Stimulated activated CD4-positive, alpha-beta T cell treated with anti-CD3 and anti-CD28 coated beads, Interleukin-15, amount 100 ng/mL, for 24 hours (primary cell): ENCODE measurements at regions not wholly inside any gene's neighbourhood (a gene's known extent, or its start where the extent isn't known, plus 50 kb on each side); places are given as distances from the start of the nearest gene placed in this dataset.

Experiments
- DNase-seq: peaks from one replicate; pipeline ENCODE4 v3.0.0-alpha.2; 2020

DNA sequence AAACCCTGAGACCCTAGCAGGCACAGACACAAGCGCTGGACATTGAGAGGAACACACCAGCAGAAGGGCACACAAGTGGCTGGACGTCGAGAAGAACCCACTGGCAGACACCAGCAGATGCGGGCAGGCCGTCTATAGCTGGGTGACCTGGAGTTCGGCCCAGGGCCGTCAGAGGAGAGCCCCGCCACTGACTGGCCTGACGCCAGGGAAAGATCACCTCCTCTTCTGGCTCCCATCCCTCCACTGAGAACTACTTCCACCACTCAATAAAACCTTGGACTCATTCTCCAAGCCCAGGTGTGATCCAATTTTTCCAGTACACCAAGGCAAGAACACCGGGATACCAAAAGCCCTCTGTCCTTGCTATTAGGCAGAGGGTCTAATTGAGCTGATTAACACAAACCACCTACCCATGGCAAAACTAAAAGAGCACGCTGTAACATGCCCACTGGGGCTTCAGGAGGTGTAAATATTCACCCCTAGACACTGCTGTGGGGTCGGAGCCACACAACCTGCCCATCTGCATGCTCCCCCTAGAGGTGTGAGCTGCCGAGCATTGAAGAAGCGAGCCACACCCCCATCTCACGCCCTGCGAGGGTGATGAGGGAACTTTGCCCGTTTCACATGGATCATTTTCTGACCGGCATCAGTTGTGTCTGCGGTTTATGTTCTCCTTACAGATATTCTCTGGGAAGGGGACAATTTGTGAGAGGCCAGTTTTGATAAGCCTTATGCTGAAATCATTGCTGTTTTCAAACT lies 104.8 kb downstream of the HLX start:
- DNase-seq = no peak

DNA sequence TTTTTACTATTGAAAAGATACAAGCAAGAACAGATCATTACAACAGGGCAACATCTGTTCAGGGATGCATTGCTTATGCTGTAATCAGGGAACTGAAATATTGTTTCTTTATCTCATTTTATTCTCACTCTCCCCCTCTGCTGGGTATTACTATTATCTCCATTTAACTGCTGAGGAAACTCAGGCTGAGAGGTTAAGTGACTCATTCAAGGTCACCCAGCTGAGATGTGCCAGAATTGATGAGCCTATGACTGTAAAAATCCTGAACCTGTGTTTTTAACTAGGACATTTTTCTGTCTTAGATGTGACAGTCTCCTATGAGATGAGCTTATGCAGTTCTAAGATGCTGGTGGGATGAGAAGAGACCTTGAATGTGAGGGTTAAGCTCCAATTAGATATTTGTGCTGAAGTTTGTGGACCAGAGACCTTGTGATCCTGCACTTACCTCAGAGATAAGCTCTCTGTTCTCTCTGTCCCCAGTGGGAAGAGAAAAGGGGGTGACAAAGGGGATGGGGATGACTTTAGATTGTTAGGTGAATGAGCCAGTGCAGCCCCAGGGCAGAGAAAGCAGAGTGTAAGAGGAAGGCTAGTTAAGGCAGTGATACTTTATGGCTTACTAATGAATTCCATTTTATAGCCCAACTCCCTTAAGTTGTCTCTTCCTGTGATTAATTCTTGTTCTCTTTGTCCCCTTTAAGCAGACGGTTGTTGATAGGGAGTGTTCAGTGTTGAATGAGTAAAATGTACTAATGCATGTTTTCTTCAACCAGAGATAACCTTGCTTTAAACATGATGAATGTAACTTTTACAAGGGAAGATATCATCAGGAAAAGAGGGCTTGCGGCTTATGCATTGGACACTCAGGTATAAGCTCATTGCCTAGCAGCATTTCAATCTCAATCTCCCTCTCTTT lies 111.4 kb downstream of the HLX start:
- no peak for DNase-seq

- DNase-seq = no peak
Observed at GRCh38 chr1:220991506-220991905, 112.3 kb downstream of the HLX start.

DNA sequence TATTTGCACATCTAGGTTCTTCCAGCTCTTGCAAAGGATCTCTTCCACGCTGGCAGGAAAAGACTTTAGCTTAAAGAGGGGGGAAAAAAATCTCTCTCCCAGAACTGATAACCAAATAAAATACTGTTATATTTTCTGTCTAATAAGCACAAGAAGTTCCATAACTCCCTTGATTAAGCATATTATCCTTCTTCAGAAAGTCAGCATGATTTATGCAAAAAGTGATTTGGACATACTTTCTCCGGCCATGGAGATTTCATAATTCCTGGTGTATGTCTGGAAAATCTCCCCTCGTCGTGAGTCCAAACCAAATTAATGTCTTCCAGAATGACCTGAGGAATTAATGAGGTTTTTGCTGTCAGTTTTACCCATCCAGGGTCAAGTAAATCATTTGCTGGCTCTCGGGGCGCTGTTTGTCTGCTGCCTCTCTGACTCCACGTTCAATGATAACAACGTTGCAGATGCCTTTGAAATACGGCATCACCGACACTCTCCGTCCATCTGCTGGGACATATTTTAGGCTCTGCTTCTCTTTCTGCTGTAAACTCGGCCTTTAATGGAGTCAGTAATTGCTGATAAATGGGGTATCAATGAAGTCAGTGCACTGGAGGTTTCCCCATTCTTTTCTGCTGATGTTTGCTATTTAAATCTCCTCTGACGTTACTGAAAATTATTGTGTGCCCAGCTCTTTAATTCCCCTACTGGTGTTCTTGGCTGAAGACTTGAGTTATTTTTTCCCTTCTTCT lies 112.9 kb downstream of the HLX start:
- no peak for DNase-seq

DNA sequence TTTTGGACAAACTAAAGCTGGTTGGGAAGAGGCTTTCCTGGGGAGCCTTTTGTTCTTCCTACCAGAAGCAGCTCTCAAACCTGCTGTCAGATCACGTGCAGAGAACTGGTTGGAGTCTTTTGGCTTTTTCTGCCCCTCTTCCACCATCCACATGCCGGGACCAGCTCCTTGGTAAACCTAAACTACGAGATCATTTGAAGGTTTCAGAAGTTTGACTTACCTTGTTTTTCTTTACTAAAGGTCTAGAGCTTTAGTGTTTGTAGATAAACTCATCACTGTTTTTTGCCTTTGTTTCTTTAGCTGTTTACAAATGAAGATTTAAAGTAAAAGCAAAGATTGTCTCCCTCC lies 113.4 kb downstream of the HLX start:
- DNase-seq = no peak

DNA sequence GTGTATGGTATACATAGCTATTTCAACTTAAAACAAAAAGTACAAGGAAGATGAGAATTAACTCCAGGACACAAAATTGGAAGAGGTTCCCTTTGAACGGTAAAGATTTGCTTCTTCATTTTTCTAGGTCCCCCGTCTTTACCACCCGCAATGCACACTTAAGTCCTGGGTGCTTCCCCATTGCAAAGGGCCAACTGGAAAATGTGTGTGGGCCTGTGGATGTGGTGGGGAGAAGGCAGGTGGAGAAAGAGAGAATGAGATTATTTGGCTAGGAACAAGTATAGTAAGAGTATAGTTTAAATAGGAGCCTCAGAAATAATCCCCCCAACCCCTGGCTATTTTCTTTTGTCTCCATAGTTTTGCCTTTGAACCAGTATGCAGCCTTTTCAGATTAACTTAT lies 115.4 kb downstream of the HLX start:
- DNase-seq = no peak

- DNase-seq = no peak
Observed at GRCh38 chr1:220997791-220998190, 118.5 kb downstream of the HLX start.

DNA sequence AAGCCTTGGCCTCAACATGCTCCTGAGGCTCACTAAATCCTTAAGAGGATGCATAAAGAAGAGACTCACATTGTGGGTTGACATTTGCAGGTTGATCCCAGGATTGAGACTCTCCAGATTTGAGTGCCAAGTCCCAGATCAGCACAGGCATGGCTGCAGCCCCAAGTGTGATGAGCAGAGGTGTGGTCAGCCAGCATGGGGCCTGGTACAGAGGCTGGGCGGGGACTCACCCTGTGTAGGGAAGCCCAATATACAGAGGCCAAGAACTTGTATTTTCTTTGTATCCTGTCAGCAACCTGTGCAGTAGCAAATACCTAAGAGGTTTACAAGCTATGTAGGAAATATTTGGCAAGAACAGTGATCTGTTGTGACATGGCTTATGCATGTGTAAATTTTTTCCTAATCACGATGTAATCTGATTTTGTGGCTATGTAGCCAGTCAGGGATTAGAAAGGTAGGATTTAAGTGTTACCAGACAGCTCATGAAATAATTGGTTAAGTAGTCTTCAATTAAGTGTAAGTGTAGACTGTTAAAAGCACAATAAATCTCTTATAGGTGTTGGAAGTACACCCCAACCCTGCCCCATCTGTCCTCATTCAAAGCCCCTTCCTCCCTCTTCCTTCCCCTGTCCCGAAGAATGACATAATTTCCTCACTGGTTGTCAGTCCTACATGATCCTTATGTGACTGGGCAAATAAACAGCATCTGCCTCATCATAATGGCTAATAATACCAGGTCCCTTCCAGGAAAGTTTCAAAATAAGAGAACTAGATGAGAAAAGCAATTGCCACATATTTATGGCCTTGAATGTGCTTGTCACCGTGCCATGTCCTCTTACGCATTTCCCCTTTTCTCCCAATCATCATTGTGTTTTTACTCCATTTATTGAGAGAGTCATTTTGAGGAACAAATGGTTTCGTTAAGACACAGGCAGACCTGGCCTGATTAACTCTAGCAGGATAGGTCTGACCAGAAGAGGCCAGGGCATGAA lies 120.9 kb downstream of the HLX start:
- DNase-seq = no peak

DNA sequence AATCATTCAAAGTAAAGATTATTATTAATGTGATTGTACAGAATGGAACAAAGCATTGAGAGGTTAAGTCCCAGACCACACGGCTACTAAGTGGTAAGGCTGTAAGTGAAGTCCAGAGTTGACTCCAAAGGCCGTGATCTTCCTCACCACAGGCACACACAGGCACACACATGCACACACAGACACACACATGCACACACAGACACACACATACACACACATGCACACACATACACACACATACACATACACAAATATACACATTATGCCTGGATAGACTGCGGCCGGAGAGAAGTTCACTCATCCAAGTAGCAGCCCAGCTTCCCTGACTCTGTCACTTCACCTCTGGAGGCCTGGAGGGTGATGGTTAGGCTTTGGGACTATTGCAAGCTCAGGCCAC lies 121.9 kb downstream of the HLX start:
- DNase-seq = no peak

DNA sequence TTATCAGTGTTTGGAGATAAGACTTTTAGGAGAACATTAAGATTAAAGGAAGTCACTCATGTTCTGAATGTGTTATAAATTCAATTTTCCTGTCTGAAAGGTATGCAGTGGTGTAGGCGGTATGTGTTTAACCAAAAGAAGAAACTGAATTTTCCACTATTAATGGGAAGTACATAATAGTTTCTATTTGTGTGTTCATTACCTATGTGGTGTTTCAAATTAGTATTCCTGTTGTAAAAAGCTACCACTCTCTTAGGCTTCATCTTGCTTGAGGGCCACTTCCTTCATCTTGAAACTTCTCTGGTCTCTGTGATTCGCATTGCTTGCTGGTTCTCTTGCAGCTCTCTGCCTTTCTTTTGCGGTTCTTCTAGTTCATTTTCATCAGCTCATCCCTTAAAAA lies 123.4 kb downstream of the HLX start:
- DNase-seq = no peak

- DNase-seq = no peak
Observed at GRCh38 chr1:221011145-221011544, 131.9 kb downstream of the HLX start.

DNA sequence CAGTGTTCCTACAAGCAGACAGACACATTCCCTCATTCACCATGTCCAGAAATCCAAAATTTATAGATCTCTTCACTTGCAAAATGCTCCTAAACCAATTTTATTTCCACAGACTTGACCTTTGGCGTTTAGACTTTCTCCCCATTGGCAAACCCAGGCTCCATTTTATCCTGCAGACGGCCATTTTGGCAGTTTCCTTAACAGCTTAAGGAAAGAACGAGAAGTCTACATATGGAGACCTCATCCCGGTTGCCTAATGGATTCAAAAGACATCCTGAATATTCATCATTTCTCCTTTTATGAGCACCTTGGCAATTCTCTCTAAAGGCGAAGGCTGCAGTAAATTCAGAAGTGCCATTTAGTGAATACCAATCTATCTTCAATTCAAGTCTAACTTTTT lies 132.9 kb downstream of the HLX start:
- no peak for DNase-seq

- DNase-seq = no peak
Observed at GRCh38 chr1:221013691-221014660, 134.7 kb downstream of the HLX start.

- no peak for DNase-seq
Observed at GRCh38 chr1:221015159-221015790, 136.0 kb downstream of the HLX start.

GRCh38 chr1:221016751-221017150 lies 137.5 kb downstream of the HLX start:
- no peak for DNase-seq

- DNase-seq = no peak
Observed at GRCh38 chr1:221018414-221018813, 139.2 kb downstream of the HLX start.

DNA sequence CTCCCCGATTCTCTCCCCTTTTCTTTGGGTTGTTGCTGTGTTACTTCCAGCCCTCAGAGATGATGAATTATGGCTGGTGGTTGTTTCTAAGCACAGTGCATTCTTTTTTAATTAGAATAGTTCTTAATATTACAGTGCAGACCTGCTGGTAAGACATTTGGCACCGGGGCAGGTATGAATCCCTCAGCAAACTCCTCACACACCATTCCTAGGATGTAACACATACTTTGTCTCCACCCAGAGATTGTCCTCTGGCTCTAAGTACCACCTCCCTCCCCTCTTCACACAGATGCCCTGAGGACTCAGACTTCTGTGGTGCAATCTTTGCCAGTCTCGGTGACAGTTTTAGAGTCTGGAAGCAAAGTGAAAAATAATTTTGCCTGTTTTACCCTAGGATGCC lies 143.1 kb downstream of the HLX start:
- DNase-seq = no peak

DNA sequence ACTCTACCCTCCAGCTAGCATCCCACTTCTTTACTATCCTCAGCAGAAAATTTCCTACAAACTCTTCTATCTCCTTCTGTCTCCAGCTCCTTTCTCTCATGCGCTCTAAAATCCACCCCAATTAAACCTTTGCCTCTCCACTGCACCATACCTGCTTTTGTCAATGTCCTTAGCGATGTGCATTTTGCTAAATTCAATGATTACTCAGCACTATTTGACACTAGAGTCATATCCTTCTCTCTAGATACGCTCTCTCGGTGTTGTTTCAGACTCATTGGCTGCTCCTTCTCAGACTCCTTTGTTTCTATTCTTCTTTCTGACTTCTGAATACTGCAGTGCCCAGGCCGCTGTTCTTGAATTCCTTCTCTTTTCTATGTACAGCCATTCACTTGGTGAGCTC lies 144.2 kb downstream of the HLX start:
- DNase-seq = no peak

- DNase-seq = no peak
Observed at GRCh38 chr1:221025501-221025900, 146.3 kb downstream of the HLX start.

GRCh38 chr1:221025956-221026355 lies 146.7 kb downstream of the HLX start:
- no peak for DNase-seq
